Panc1 (cell line): ENCODE measurements at regions not wholly inside any gene's neighbourhood (a gene's known extent, or its start where the extent isn't known, plus 50 kb on each side); places are given as distances from the start of the nearest gene placed in this dataset.

Experiments used
- ATAC-seq: fragments of 200-7000 bp; cut with Tn5 transposase; 2 replicates; pipeline ENCODE4 v1.9.1; 2020; ENCODE audit warnings: mild to moderate bottlenecking, moderate library complexity
- BruUV-seq: library from RNA; stranded (reverse); fragments of 400-500 nt; replicated peaks from 2 replicates; lab custom pipeline; 2021; lab: Mats Ljungman, UMichigan
- CTCF ChIA-PET: fragments of 300-600 bp; sonication (Branson Sonifier 250); formaldehyde crosslinking; loops from one replicate; lab custom pipeline; 2022; ENCODE audit warnings: antibody characterized with exemption; lab: Charles Lee
- POLR2A ChIA-PET: fragments of 300-600 bp; sonication (Branson Sonifier 250); formaldehyde crosslinking; loops from one replicate; lab custom pipeline; 2022; ENCODE audit warnings: antibody characterized with exemption; lab: Charles Lee
- DNase-seq: peaks from one replicate; pipeline ENCODE4 v3.0.0-alpha.2; 2010; ENCODE audit warnings: low read depth, low spot score
- H3K27ac ChIP-seq: 2 replicates; pipeline ENCODE4 v1.5.1; 2011; ENCODE audit warnings: mild to moderate bottlenecking, low read length, inconsistent platforms
- H3K27me3 ChIP-seq: fragments of 200-500 bp; sonication (Bioruptor generic); 2 replicates; pipeline ENCODE4 v1.6.0; 2014; ENCODE audit warnings: low read length, inconsistent platforms; ENCODE audit not compliant: control insufficient read depth, insufficient read depth
- H3K36me3 ChIP-seq: fragments of 200-500 bp; sonication (Bioruptor generic); 2 replicates; pipeline ENCODE4 v1.5.1; 2014; ENCODE audit warnings: inconsistent platforms, mild to moderate bottlenecking, low read length, moderate library complexity; ENCODE audit not compliant: control insufficient read depth, insufficient read depth
- H3K4me1 ChIP-seq: 2 replicates; pipeline ENCODE4 v1.5.1; 2011; ENCODE audit warnings: inconsistent platforms, mild to moderate bottlenecking, low read length, moderate library complexity; ENCODE audit not compliant: control insufficient read depth, insufficient read depth
- H3K4me3 ChIP-seq, 2 experiments: 2 replicates each; pipeline ENCODE4 v1.5.1; 2011 to 2012; ENCODE audit warnings: low read depth in 2 of 2, low read length in 2 of 2, mild to moderate bottlenecking in 2 of 2, inconsistent platforms in 1 of 2, moderate library complexity in 1 of 2
- H3K9me3 ChIP-seq: fragments of 200-500 bp; sonication (Bioruptor generic); 2 replicates; pipeline ENCODE4 v1.5.1; 2014; ENCODE audit warnings: low read depth, mild to moderate bottlenecking, inconsistent platforms, low read length, moderate library complexity; ENCODE audit not compliant: control insufficient read depth, insufficient read depth
- POLR2AphosphoS5 ChIP-seq: IDR thresholded peaks from 2 replicates; pipeline ENCODE4 v1.6.1; 2012; ENCODE audit warnings: mild to moderate bottlenecking, low read depth, low read length, moderate library complexity
- SIN3A ChIP-seq: IDR thresholded peaks from 2 replicates; pipeline ENCODE4 v1.6.1; 2012; ENCODE audit warnings: low read depth, mild to moderate bottlenecking, low read length, moderate library complexity, borderline replicate concordance; ENCODE audit not compliant: insufficient read depth
- TCF7L2 ChIP-seq: IDR thresholded peaks from 2 replicates; pipeline ENCODE4 v1.6.1; 2011; ENCODE audit warnings: mild to moderate bottlenecking, low read depth, low read length, inconsistent platforms
- in situ Hi-C: cut with HindIII; loops from 2 replicates; pipeline ENCODE4 v1.10.0; 2016; ENCODE audit warnings: low sequenced_read_pairs, low pct_unique_long_range_greater_than_20kb
- intact Hi-C: fragments of 100-400 bp; cut with micrococcal nuclease; formaldehyde crosslinking; loops from one replicate; pipeline ENCODE4 v1.10.0; 2022; ENCODE audit not compliant: unreplicated experiment
- TF ChIP-seq, protein P1 (sequence below): fragments of 450-650 bp; IDR thresholded peaks from 2 replicates; pipeline ENCODE4 v1.5.1; 2017; ENCODE audit warnings: mild to moderate bottlenecking
- TF ChIP-seq, protein P2 (sequence below), 2 experiments: IDR thresholded peaks; 2 replicates each; pipeline ENCODE4 v1.6.1; 2011 to 2012; ENCODE audit warnings: low read depth in 2 of 2, control low read depth in 1 of 2, low read length in 1 of 2, mild to moderate bottlenecking in 1 of 2, moderate library complexity in 1 of 2; ENCODE audit not compliant: insufficient read depth in 1 of 2

- CTCF ChIA-PET = no interaction called here
- no TSS peak for BruUV-seq
- ATAC-seq = no peak
- TF ChIP-seq, protein P1, sequence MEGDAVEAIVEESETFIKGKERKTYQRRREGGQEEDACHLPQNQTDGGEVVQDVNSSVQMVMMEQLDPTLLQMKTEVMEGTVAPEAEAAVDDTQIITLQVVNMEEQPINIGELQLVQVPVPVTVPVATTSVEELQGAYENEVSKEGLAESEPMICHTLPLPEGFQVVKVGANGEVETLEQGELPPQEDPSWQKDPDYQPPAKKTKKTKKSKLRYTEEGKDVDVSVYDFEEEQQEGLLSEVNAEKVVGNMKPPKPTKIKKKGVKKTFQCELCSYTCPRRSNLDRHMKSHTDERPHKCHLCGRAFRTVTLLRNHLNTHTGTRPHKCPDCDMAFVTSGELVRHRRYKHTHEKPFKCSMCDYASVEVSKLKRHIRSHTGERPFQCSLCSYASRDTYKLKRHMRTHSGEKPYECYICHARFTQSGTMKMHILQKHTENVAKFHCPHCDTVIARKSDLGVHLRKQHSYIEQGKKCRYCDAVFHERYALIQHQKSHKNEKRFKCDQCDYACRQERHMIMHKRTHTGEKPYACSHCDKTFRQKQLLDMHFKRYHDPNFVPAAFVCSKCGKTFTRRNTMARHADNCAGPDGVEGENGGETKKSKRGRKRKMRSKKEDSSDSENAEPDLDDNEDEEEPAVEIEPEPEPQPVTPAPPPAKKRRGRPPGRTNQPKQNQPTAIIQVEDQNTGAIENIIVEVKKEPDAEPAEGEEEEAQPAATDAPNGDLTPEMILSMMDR = no peak
- no peak for TF ChIP-seq POLR2AphosphoS5
- no peak for TF ChIP-seq SIN3A
- TF ChIP-seq, protein P2, sequence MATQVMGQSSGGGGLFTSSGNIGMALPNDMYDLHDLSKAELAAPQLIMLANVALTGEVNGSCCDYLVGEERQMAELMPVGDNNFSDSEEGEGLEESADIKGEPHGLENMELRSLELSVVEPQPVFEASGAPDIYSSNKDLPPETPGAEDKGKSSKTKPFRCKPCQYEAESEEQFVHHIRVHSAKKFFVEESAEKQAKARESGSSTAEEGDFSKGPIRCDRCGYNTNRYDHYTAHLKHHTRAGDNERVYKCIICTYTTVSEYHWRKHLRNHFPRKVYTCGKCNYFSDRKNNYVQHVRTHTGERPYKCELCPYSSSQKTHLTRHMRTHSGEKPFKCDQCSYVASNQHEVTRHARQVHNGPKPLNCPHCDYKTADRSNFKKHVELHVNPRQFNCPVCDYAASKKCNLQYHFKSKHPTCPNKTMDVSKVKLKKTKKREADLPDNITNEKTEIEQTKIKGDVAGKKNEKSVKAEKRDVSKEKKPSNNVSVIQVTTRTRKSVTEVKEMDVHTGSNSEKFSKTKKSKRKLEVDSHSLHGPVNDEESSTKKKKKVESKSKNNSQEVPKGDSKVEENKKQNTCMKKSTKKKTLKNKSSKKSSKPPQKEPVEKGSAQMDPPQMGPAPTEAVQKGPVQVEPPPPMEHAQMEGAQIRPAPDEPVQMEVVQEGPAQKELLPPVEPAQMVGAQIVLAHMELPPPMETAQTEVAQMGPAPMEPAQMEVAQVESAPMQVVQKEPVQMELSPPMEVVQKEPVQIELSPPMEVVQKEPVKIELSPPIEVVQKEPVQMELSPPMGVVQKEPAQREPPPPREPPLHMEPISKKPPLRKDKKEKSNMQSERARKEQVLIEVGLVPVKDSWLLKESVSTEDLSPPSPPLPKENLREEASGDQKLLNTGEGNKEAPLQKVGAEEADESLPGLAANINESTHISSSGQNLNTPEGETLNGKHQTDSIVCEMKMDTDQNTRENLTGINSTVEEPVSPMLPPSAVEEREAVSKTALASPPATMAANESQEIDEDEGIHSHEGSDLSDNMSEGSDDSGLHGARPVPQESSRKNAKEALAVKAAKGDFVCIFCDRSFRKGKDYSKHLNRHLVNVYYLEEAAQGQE (IDR thresholded peaks at IDR 0.05; ENCODE audit: insufficient read depth in 1 of 2, low read depth in 2 of 2, low read length in 1 of 2) = no peak
- no peak for TF ChIP-seq TCF7L2
- no peaks in the 10 kb centered on the region for H3K4me1 ChIP-seq
- no peak overlapping the region for H3K27ac ChIP-seq
- in situ Hi-C loops = no loop called here
- H3K36me3 ChIP-seq = no peaks in the 10 kb centered on the region
- no peak for DNase-seq
- intact Hi-C loops = no loop called here
- no peaks in the 10 kb centered on the region for H3K9me3 ChIP-seq
- POLR2A ChIA-PET = no interaction called here
- no peak overlapping the region for H3K4me3 ChIP-seq
- H3K27me3 ChIP-seq = no peaks in the 10 kb centered on the region
These were observed 75.1 kb upstream of the NUDT4 start for GRCh38 chr12:93302331-93303229.

- intact Hi-C loops (no loop called here), in situ Hi-C loops (no loop called here)
- ChIA-PET POLR2A (no interaction called here), CTCF (no interaction called here)
- H3K9me3 ChIP-seq = no peaks in the 10 kb centered on the region
- no peaks in the 10 kb centered on the region for H3K27me3 ChIP-seq
- no peak overlapping the region for H3K4me3 ChIP-seq
- H3K36me3 ChIP-seq = no peaks in the 10 kb centered on the region
- DNase-seq (no peak), ATAC-seq (no peak)
- TF ChIP-seq SIN3A (no peak), POLR2AphosphoS5 (no peak), TCF7L2 (no peak)
- TF ChIP-seq, protein P1 = no peak
- TF ChIP-seq, protein P2 (IDR thresholded peaks at IDR 0.05; ENCODE audit: insufficient read depth in 1 of 2, low read depth in 2 of 2, low read length in 1 of 2) = no peak
- H3K4me1 ChIP-seq = no peaks in the 10 kb centered on the region
- H3K27ac ChIP-seq = no peak overlapping the region
- BruUV-seq = no TSS peak
These were observed 71.1 kb upstream of the NUDT4 start for GRCh38 chr12:93306636-93307035.
